Right lobe of liver (tissue), 6 donors: ENCODE measurements at regions not wholly inside any gene's neighbourhood (a gene's known extent, or its start where the extent isn't known, plus 50 kb on each side); places are given as distances from the start of the nearest gene placed in this dataset.

Experiments used
- ATAC-seq, 4 donors: fragments of 200-7000 bp; cut with Tn5 transposase; one replicate each; pipeline ENCODE4 v1.9.1; 2020; ENCODE audit warnings: mild to moderate bottlenecking in 4 of 4, moderate library complexity in 4 of 4
- DNase-seq, 3 donors: peaks; one replicate each; pipeline ENCODE4 v3.0.0-alpha.2; 2020
- H3K27ac ChIP-seq, 3 donors: fragments of 200-600 bp; one replicate each; pipeline ENCODE4 v1.8.0; 2022
- H3K27me3 ChIP-seq, 2 donors: fragments of 200-600 bp; one replicate each; pipeline ENCODE4 v1.8.0; 2022
- H3K36me3 ChIP-seq, 4 donors: fragments of 200-600 bp; sonication (generic) in 1 of 4; one replicate each; pipeline versions ENCODE4 v1.5.1 to v1.8.0; 2017 to 2022; ENCODE audit warnings: control low read depth in 1 of 4
- H3K4me1 ChIP-seq, 4 donors: fragments of 200-600 bp; sonication (generic) in 1 of 4; one replicate each; pipeline versions ENCODE4 v1.5.1 to v1.8.0; 2017 to 2022; ENCODE audit warnings: control low read depth in 1 of 4
- H3K4me3 ChIP-seq, 3 donors: fragments of 200-600 bp; one replicate each; pipeline ENCODE4 v1.8.0; 2022
- H3K9me3 ChIP-seq, 4 donors: fragments of 200-600 bp; sonication (generic) in 1 of 4; one replicate each; pipeline versions ENCODE4 v1.5.1 to v1.8.0; 2017 to 2022; ENCODE audit warnings: control low read depth in 1 of 4
- POLR2A ChIP-seq: fragments of 450-650 bp; IDR thresholded peaks from one replicate; pipeline ENCODE4 v1.6.1; 2017; ENCODE audit warnings: antibody characterized with exemption, mild to moderate bottlenecking
- WGBS: methylation state at CpG from one replicate; pipeline ENCODE4 v1.1.6; 2018; ENCODE audit warnings: low coverage, low lambda C conversion rate; ENCODE audit not compliant: insufficient coverage; ENCODE audit errors: missing lambda C conversion rate; 5-methylcytosine and 5-hydroxymethylcytosine counted together
- intact Hi-C, 2 donors: fragments of 100-400 bp; cut with DNase I; formaldehyde crosslinking; loops; one replicate each; pipeline versions ENCODE4 v1.11.2 to v1.14.1; 2022
- TF ChIP-seq, protein P1 (sequence below), 4 donors: fragments of 200-600 bp in 3 of 4; fragments of 450-650 bp in 1 of 4; IDR thresholded peaks; one replicate each; pipeline versions ENCODE4 v1.5.1 to v1.8.0; 2016 to 2022; ENCODE audit warnings: antibody characterized with exemption in 4 of 4, mild to moderate bottlenecking in 2 of 4
- donor health status: DM: no; HTN: yes; CAD: no.
- donor health status: DM: no; HTN: no; CAD: no.
- donor health status: DM: no; HTN: no; CAD: no.
- donor health status: DM: no; HTN: yes; CAD: no.
- donor health status: DM: no; HTN: yes; CAD: no.

DNA sequence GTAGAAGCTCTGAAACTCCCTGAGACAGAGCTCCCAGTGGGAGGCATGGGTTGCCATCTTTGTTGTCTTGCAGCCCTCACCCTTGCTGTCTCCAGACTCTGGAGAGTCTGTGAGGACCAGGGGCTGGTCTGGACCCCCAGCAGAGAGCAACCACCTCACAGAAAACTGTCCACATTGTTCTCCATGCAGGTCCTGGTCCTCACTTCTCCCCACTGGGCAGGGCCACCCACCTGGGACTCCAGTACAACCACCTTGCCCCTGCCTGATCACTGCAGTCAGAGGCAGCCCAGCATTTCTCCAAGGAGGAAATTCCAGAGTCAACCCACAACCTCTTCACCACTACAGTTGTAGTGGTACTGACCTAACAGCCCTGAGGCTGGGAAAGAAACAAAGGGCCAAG lies 285.6 kb upstream of the RPS23 start:
- Histone ChIP-seq H3K27me3 (no peaks in the 10 kb centered on the region), H3K4me1 (peaks cover 0 to 12% (median 3%) of the 10 kb centered on the region in 4 donors), H3K4me3 (no peak overlapping the region), H3K9me3 (no peaks in the 10 kb centered on the region), H3K36me3 (no peaks in the 10 kb centered on the region), H3K27ac (no peak overlapping the region)
- DNase-seq (no peak), ATAC-seq (no peak)
- TF ChIP-seq, protein P1, sequence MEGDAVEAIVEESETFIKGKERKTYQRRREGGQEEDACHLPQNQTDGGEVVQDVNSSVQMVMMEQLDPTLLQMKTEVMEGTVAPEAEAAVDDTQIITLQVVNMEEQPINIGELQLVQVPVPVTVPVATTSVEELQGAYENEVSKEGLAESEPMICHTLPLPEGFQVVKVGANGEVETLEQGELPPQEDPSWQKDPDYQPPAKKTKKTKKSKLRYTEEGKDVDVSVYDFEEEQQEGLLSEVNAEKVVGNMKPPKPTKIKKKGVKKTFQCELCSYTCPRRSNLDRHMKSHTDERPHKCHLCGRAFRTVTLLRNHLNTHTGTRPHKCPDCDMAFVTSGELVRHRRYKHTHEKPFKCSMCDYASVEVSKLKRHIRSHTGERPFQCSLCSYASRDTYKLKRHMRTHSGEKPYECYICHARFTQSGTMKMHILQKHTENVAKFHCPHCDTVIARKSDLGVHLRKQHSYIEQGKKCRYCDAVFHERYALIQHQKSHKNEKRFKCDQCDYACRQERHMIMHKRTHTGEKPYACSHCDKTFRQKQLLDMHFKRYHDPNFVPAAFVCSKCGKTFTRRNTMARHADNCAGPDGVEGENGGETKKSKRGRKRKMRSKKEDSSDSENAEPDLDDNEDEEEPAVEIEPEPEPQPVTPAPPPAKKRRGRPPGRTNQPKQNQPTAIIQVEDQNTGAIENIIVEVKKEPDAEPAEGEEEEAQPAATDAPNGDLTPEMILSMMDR (IDR thresholded peaks at IDR 0.05): no peak
- no peak for TF ChIP-seq POLR2A
- intact Hi-C loops: no loop called here

DNA sequence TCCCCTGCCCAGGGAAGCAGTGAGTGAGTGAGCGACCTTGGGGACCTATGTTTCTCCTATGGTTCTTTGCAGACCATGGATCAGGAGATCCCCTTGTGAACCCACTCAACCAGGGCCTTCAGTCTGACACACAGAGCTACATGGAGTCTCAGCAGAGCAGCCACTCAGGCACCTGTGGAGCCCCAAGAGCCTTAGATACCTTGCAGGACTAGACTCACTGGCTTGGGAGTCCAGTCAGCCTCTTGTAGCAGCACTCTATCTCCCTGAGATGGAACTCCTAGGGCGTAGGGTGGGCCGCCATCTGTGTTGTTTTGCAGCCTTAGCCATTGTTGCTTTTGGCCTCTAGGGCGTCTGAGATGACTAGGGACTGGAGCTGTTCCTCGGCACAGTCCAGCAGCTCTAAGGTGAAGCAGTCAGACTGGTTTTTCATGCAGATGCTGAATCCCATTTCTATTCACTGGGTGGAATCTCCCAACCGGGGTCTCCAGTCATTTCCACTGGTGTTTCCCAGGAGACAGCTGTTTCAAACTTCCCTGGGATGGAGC lies 284.6 kb upstream of the RPS23 start:
- intact Hi-C loops: no loop called here
- ATAC-seq (no peak), DNase-seq (no peak)
- Histone ChIP-seq H3K9me3 (no peaks in the 10 kb centered on the region), H3K27ac (no peak overlapping the region), H3K27me3 (no peaks in the 10 kb centered on the region), H3K36me3 (no peaks in the 10 kb centered on the region), H3K4me3 (no peak overlapping the region), H3K4me1 (peaks cover 0 to 12% (median 3%) of the 10 kb centered on the region in 4 donors)
- TF ChIP-seq POLR2A: no peak
- TF ChIP-seq, protein P1 (IDR thresholded peaks at IDR 0.05): no peak
- 100% methylated on average over 1 of the region's 6 CpGs for WGBS

DNA sequence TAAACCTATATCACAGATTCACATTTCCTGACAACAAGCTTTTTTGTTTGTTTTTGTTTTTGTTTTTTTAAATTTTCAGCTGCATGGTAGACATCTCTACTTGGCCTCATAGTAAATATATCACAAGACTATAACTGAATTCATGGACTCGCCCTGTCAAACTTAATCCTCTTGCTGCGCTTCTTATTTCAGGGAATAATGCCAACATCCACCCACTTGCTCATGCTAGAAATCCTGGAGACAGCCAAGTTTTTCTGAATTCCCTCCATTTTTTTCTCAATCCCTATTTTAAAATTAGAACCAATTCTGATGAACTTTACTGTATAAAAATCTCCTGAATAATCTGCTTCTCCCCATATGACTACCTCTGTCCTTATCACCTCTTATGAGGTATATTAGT lies 283.6 kb upstream of the RPS23 start:
- ATAC-seq (no peak), DNase-seq (no peak)
- peak overlapping the region in 1 of 3 donors; percentile 17 for H3K27ac ChIP-seq
- no peaks in the 10 kb centered on the region for H3K36me3 ChIP-seq
- TF ChIP-seq, protein P1 (IDR thresholded peaks at IDR 0.05): no peak
- no peak for TF ChIP-seq POLR2A
- H3K27me3 ChIP-seq: no peaks in the 10 kb centered on the region
- WGBS: 56% methylated on average over 2 of the region's 2 CpGs
- no peaks in the 10 kb centered on the region for H3K9me3 ChIP-seq
- peaks cover 0 to 12% (median 3%) of the 10 kb centered on the region in 4 donors for H3K4me1 ChIP-seq
- no peak overlapping the region for H3K4me3 ChIP-seq
- intact Hi-C loops: no loop called here

DNA sequence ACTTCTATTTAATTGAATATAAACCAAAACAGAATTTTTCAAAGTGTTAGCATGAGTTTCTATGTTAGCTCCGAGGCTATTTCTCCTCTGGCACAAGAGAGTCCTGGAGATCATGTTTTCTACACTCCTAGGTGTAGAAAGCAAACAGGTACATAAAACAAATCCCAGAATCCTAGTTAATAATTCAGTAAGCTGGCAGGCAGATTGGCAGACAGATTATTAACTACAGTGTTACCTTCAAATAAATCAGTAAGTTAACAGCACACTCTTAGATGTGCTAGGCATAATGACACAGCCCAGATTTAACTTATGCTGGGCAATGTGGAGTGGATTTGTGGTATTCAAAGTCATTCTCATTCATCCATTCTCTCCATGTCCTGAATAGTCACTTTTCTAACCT lies 282.8 kb upstream of the RPS23 start:
- no peak for TF ChIP-seq POLR2A
- TF ChIP-seq, protein P1 (IDR thresholded peaks at IDR 0.05): no peak
- intact Hi-C loops: no loop called here
- Histone ChIP-seq H3K36me3 (no peaks in the 10 kb centered on the region), H3K27ac (peak overlapping the region in 1 of 3 donors; percentile 17), H3K9me3 (no peaks in the 10 kb centered on the region), H3K27me3 (no peaks in the 10 kb centered on the region), H3K4me1 (peaks cover 0 to 12% (median 3%) of the 10 kb centered on the region in 4 donors), H3K4me3 (no peak overlapping the region)
- DNase-seq: no peak
- WGBS: 27% methylated on average over 1 of the region's 1 CpG
- ATAC-seq: peak; percentile 86 to 97 (median 89)

DNA sequence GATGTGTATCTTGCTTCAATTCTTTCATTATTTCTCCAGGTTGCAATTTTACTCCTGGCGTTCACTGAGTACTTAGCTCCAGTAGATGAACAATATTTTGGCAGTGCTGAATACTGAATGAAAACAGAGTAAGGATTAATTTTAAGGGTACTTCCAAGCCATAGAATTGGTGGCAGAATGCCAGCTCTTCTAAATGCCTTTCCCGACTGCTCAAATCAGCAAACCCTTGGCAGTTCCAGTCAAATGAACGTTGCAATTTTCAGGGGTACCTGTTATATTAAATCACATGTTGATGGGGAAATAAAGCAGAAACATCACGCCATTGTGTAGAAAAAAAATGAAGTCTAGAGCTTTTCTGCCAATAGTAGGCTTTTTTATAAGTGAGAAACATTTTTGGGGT lies 282.4 kb upstream of the RPS23 start:
- 33% methylated on average over 4 of the region's 4 CpGs for WGBS
- Histone ChIP-seq H3K36me3 (no peaks in the 10 kb centered on the region), H3K9me3 (no peaks in the 10 kb centered on the region), H3K27me3 (no peaks in the 10 kb centered on the region), H3K4me3 (no peak overlapping the region), H3K27ac (peak overlapping the region in 1 of 3 donors; percentile 2), H3K4me1 (peaks cover 0 to 12% (median 3%) of the 10 kb centered on the region in 4 donors)
- DNase-seq (no peak), ATAC-seq (no peak)
- intact Hi-C loops: no loop called here
- TF ChIP-seq, protein P1 (IDR thresholded peaks at IDR 0.05): no peak
- no peak for TF ChIP-seq POLR2A
